ENCODE measurements at regions not wholly inside any gene's neighbourhood (a gene's known extent, or its start where the extent isn't known, plus 50 kb on each side); places are given as distances from the start of the nearest gene placed in this dataset.

DNA sequence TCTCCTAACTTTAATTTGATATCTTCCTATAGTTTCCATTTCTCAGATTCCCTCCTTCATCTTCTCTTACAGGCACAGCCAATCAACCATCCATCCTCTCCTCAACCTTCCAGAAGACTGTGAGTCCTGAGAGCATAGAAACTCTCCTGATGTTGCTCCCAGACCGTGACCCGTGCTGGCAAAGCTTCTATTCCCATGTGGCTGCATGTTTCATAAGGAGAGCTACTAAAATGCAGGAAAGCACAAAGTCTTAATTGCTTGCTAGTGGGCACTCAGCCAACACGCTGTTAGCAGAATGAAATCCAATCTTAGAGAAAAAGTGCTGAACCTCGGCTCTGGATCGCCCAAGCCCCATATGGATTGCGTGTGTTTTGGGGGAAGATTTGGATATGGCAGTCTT is 1244.7 kb upstream of the ZEB2 start:
- H3K27ac ChIP-seq (replicated peaks) = no peak overlapping the region
- no peak for TF ChIP-seq SPI1 (IDR thresholded peaks at IDR 0.05; ENCODE audit: borderline replicate concordance, low read depth)
- TF ChIP-seq, protein P1, sequence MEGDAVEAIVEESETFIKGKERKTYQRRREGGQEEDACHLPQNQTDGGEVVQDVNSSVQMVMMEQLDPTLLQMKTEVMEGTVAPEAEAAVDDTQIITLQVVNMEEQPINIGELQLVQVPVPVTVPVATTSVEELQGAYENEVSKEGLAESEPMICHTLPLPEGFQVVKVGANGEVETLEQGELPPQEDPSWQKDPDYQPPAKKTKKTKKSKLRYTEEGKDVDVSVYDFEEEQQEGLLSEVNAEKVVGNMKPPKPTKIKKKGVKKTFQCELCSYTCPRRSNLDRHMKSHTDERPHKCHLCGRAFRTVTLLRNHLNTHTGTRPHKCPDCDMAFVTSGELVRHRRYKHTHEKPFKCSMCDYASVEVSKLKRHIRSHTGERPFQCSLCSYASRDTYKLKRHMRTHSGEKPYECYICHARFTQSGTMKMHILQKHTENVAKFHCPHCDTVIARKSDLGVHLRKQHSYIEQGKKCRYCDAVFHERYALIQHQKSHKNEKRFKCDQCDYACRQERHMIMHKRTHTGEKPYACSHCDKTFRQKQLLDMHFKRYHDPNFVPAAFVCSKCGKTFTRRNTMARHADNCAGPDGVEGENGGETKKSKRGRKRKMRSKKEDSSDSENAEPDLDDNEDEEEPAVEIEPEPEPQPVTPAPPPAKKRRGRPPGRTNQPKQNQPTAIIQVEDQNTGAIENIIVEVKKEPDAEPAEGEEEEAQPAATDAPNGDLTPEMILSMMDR (IDR thresholded peaks at IDR 0.05; ENCODE audit: insufficient read depth, low read length) = no peak
- TF ChIP-seq, protein P2, sequence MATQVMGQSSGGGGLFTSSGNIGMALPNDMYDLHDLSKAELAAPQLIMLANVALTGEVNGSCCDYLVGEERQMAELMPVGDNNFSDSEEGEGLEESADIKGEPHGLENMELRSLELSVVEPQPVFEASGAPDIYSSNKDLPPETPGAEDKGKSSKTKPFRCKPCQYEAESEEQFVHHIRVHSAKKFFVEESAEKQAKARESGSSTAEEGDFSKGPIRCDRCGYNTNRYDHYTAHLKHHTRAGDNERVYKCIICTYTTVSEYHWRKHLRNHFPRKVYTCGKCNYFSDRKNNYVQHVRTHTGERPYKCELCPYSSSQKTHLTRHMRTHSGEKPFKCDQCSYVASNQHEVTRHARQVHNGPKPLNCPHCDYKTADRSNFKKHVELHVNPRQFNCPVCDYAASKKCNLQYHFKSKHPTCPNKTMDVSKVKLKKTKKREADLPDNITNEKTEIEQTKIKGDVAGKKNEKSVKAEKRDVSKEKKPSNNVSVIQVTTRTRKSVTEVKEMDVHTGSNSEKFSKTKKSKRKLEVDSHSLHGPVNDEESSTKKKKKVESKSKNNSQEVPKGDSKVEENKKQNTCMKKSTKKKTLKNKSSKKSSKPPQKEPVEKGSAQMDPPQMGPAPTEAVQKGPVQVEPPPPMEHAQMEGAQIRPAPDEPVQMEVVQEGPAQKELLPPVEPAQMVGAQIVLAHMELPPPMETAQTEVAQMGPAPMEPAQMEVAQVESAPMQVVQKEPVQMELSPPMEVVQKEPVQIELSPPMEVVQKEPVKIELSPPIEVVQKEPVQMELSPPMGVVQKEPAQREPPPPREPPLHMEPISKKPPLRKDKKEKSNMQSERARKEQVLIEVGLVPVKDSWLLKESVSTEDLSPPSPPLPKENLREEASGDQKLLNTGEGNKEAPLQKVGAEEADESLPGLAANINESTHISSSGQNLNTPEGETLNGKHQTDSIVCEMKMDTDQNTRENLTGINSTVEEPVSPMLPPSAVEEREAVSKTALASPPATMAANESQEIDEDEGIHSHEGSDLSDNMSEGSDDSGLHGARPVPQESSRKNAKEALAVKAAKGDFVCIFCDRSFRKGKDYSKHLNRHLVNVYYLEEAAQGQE (IDR thresholded peaks at IDR 0.05; ENCODE audit: insufficient replicate concordance, low read depth) = no peak
- TF ChIP-seq GABPA (IDR thresholded peaks at IDR 0.05; ENCODE audit: low read depth) = no peak
- no peak for TF ChIP-seq POLR2AphosphoS5 (IDR thresholded peaks at IDR 0.05; ENCODE audit: low read depth)
- no peaks in the 10 kb centered on the region for H3K27me3 ChIP-seq (ENCODE audit: insufficient read depth, poor library complexity, severe bottlenecking)
- H3K4me3 ChIP-seq (replicated peaks; ENCODE audit: insufficient read depth, low read length) = no peak overlapping the region
- no peak for DNase-seq (ENCODE audit: low read depth in 1 of 2, low spot score in 1 of 2)

GRCh38 chr2:145760781-145761649 is 1241.1 kb upstream of the ZEB2 start:
- DNase-seq (ENCODE audit: low read depth in 1 of 2, low spot score in 1 of 2) = no peak
- TF ChIP-seq, protein P1 (IDR thresholded peaks at IDR 0.05; ENCODE audit: insufficient read depth, low read length) = no peak
- TF ChIP-seq SPI1 (IDR thresholded peaks at IDR 0.05; ENCODE audit: borderline replicate concordance, low read depth) = no peak
- TF ChIP-seq, protein P2 (IDR thresholded peaks at IDR 0.05; ENCODE audit: insufficient replicate concordance, low read depth) = no peak
- TF ChIP-seq POLR2AphosphoS5 (IDR thresholded peaks at IDR 0.05; ENCODE audit: low read depth) = no peak
- TF ChIP-seq GABPA (IDR thresholded peaks at IDR 0.05; ENCODE audit: low read depth) = no peak
- H3K27me3 ChIP-seq (ENCODE audit: insufficient read depth, poor library complexity, severe bottlenecking) = no peaks in the 10 kb centered on the region
- H3K4me3 ChIP-seq (replicated peaks; ENCODE audit: insufficient read depth, low read length) = no peak overlapping the region
- no peak overlapping the region for H3K27ac ChIP-seq (replicated peaks)

DNA sequence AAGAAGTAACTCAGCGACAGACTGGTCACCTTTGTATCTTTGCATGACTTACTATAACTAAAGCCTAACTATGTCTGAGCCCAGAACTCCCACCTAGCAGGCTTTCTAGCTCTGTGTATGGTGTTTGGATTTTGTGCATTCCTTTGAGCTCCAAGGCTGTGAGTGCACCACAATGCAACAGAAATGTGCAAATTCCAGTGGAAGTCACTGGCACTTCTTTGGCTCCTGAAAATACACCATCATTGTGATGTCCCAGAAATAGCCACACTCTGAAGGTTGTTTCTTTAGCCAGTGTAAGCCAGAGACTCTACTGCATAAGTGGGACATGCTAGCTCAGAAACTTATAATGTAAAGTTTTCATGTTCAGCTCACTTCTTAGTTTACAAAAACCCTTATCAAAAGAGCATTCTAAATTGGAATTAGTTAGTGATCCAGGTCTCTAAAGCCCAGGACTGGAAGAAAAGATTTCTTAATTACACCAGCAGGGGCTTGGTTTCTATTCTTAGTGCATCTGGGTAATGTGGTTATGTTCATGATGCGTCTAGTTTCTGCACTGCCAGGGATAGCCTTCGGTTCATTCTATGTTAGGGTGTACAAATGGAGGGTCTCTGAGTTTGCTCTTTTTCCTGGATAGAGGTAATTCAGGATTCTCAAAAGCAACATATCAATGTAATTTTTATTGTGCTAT is 1239.5 kb upstream of the ZEB2 start:
- H3K4me3 ChIP-seq (replicated peaks; ENCODE audit: insufficient read depth, low read length) = no peak overlapping the region
- TF ChIP-seq, protein P1 (IDR thresholded peaks at IDR 0.05; ENCODE audit: insufficient read depth, low read length) = no peak
- TF ChIP-seq GABPA (IDR thresholded peaks at IDR 0.05; ENCODE audit: low read depth) (no peak), SPI1 (IDR thresholded peaks at IDR 0.05; ENCODE audit: borderline replicate concordance, low read depth) (no peak), POLR2AphosphoS5 (IDR thresholded peaks at IDR 0.05; ENCODE audit: low read depth) (no peak)
- TF ChIP-seq, protein P2 (IDR thresholded peaks at IDR 0.05; ENCODE audit: insufficient replicate concordance, low read depth) = no peak
- H3K27me3 ChIP-seq (ENCODE audit: insufficient read depth, poor library complexity, severe bottlenecking) = no peaks in the 10 kb centered on the region
- H3K27ac ChIP-seq (replicated peaks) = no peak overlapping the region
- no peak for DNase-seq (ENCODE audit: low read depth in 1 of 2, low spot score in 1 of 2)

All from HL-60 (cell line).